Cardiac muscle cell (in vitro differentiated cells and primary cell): ENCODE measurements at regions not wholly inside any gene's neighbourhood (a gene's known extent, or its start where the extent isn't known, plus 50 kb on each side); places are given as distances from the start of the nearest gene placed in this dataset.

Source experiments
- DNase-seq, 2 donors: peaks; one replicate each; pipeline versions ENCODE4 v3.0.0 to v3.0.0-alpha.2; 2010 to 2017; ENCODE audit warnings: low read depth in 1 of 2, low spot score in 1 of 2
- H3K27ac ChIP-seq: fragments of 200-600 bp; sonication (generic); 2 replicates; pipeline ENCODE4 v1.5.1; 2016
- H3K27me3 ChIP-seq: fragments of 200-600 bp; sonication (generic); 2 replicates; pipeline ENCODE4 v1.6.0; 2016; ENCODE audit warnings: control low read depth
- H3K36me3 ChIP-seq: fragments of 200-600 bp; sonication (generic); 2 replicates; pipeline ENCODE4 v1.5.1; 2016; ENCODE audit warnings: control low read depth
- H3K4me1 ChIP-seq: fragments of 200-600 bp; sonication (generic); 2 replicates; pipeline ENCODE4 v1.8.1; 2017; ENCODE audit warnings: low read depth, mild to moderate bottlenecking, mixed run types
- H3K4me3 ChIP-seq: fragments of 200-600 bp; sonication (generic); 2 replicates; pipeline ENCODE4 v1.5.1; 2016; ENCODE audit warnings: mild to moderate bottlenecking
- H3K9me3 ChIP-seq: fragments of 200-600 bp; sonication (generic); 2 replicates; pipeline ENCODE4 v1.5.1; 2017; ENCODE audit warnings: low read depth, mild to moderate bottlenecking, control low read depth
- TF ChIP-seq, protein P1 (sequence below): IDR thresholded peaks from 2 replicates; pipeline ENCODE4 v1.5.1; 2012; ENCODE audit warnings: low read depth, mild to moderate bottlenecking, low read length

DNA sequence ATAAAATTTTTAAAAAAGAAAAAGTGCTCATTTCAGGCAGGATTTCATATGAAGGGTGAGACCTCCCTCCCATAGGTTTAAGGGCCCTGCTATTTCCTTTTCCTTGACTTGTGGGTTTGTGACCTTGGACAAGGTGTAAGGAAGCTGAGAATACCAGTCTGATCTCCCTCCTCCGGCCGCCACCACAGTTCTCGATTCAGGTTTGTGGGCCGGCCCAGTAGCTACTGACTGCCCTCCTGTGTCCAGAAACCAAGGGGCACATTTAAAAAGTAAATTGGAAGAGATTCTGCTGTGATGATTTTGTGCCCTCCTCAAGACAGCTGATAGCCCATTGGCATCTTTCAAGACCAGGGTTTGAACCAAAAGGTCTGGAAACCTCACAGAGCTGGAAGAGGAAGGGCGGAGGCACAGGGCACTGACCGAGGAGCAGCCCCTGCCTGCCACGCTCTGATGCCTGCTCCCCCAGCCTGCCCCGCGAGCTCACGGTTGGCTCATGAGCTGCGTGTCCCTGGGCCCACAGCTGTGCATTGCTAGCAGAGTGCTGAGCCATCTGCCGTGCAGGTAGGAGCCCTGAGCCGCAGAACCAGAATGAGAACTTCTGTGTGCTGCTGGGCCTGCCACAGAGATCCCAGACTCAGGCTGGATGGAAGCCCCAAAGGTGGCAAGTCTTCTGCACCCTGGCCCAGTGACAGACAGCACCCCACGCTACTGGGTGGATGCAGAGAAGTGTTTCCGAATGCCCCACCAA lies 348.7 kb downstream of the NPHP4 start:
- no peak for DNase-seq
- Histone ChIP-seq H3K36me3 (no peaks in the 10 kb centered on the region), H3K4me1 (no peaks in the 10 kb centered on the region), H3K27me3 (no peaks in the 10 kb centered on the region), H3K4me3 (no peak overlapping the region), H3K9me3 (no peaks in the 10 kb centered on the region), H3K27ac (no peak overlapping the region)
- TF ChIP-seq, protein P1, sequence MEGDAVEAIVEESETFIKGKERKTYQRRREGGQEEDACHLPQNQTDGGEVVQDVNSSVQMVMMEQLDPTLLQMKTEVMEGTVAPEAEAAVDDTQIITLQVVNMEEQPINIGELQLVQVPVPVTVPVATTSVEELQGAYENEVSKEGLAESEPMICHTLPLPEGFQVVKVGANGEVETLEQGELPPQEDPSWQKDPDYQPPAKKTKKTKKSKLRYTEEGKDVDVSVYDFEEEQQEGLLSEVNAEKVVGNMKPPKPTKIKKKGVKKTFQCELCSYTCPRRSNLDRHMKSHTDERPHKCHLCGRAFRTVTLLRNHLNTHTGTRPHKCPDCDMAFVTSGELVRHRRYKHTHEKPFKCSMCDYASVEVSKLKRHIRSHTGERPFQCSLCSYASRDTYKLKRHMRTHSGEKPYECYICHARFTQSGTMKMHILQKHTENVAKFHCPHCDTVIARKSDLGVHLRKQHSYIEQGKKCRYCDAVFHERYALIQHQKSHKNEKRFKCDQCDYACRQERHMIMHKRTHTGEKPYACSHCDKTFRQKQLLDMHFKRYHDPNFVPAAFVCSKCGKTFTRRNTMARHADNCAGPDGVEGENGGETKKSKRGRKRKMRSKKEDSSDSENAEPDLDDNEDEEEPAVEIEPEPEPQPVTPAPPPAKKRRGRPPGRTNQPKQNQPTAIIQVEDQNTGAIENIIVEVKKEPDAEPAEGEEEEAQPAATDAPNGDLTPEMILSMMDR: no peak

DNA sequence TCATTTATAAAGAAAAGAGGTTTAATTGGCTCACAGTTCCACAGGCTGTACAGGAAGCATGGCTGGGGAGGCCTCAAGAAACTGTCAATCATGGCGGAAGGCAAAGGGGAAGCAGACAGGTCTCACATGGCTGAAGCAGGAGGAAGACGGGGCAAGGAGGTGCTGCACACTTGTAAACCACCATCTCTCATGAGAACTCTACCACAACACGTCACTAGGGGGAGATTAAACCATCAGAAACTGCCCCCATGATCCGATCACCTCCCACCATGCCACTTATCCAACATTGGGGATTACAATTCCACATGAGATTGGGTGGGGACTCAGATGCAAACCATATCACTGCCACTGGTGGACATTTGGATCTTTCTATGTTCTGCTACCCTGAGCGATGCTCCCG lies 351.4 kb downstream of the NPHP4 start:
- TF ChIP-seq, protein P1: no peak
- H3K27ac ChIP-seq: no peak overlapping the region
- H3K36me3 ChIP-seq: no peaks in the 10 kb centered on the region
- H3K4me3 ChIP-seq: no peak overlapping the region
- no peaks in the 10 kb centered on the region for H3K4me1 ChIP-seq
- H3K9me3 ChIP-seq: no peaks in the 10 kb centered on the region
- no peaks in the 10 kb centered on the region for H3K27me3 ChIP-seq
- no peak for DNase-seq

DNA sequence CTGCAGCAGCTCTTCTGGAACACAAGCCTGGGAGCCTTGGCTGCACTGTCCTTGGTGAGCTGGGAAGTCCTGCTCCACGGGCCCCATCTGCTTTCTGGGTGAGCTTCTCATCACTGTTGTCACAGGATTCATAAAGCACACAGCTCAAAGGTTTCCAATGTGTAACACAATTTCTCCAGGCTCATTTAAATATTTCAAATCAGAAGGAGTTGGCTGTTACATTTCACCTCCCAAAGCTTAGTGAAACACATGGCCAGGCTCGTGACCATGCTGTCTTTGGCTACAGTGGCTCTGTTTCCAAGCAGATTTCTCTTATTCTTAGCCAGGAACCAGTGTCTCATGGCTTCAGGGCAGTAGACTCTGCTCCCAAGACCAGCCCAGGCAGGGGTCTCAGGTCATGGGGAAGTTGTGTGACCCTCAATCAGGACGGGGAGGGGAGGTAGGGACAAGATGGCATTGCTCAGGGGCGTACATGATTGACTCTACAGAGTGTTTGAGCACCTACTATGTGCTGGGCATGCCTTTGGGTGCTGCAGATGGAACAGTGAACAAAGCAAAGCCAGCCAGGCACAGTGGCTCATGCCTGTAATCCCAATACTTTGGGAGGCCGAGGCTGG lies 353.0 kb downstream of the NPHP4 start:
- Histone ChIP-seq H3K9me3 (no peaks in the 10 kb centered on the region), H3K27ac (no peak overlapping the region), H3K27me3 (no peaks in the 10 kb centered on the region), H3K4me3 (no peak overlapping the region), H3K4me1 (no peaks in the 10 kb centered on the region), H3K36me3 (no peaks in the 10 kb centered on the region)
- TF ChIP-seq, protein P1: no peak
- no peak for DNase-seq

DNA sequence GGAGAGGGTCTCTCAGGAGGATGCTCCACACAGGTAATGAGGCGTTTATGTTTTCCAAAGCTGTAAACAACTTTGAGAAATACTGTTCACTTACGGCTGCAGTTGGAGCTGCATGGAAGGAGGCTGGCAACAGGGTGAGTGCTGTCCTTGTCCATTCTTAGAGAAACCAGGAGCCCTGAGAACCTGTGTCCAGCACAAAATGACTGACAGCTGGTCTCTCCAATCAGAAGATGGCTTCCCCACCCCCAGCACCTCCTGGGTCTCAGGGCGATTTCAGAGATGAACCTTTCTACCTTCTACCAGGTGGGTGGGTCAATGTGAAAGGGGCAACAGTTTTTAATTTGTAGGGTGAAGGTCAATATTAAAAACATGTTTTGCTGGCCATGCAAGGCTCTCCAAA lies 353.6 kb downstream of the NPHP4 start:
- Histone ChIP-seq H3K36me3 (no peaks in the 10 kb centered on the region), H3K27me3 (no peaks in the 10 kb centered on the region), H3K27ac (no peak overlapping the region), H3K4me1 (no peaks in the 10 kb centered on the region), H3K4me3 (no peak overlapping the region), H3K9me3 (no peaks in the 10 kb centered on the region)
- DNase-seq: no peak
- TF ChIP-seq, protein P1: no peak

DNA sequence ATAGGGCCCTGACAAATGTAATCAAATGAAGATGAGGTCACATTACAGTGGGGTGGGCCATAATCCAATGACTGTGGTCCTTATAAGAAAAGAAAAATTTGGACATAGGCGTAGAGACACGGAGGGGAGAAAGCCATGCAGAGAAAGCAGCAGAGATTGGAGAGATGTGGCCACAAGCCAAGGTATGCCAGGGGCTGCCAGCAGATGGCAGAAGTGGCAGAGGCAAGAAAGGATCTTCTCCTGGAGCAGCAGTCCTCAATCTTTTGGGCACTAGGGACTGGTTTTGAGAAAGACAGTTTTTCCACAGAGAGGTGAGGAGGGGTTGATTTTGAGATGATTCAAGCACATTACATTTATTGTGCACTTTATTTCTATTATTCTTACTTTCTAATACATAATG lies 355.1 kb downstream of the NPHP4 start:
- DNase-seq: no peak
- no peak overlapping the region for H3K4me3 ChIP-seq
- TF ChIP-seq, protein P1: peak; percentile 10

More for the DNA sequence above, 355.1 kb downstream of the NPHP4 start:
- no peaks in the 10 kb centered on the region for H3K36me3 ChIP-seq
- no peaks in the 10 kb centered on the region for H3K4me1 ChIP-seq
- H3K27ac ChIP-seq: no peak overlapping the region
- H3K9me3 ChIP-seq: no peaks in the 10 kb centered on the region
- H3K27me3 ChIP-seq: no peaks in the 10 kb centered on the region
